Tibial nerve (tissue), 3 donors: ENCODE measurements at regions not wholly inside any gene's neighbourhood (a gene's known extent, or its start where the extent isn't known, plus 50 kb on each side); places are given as distances from the start of the nearest gene placed in this dataset.

Source experiments
- POLR2A ChIP-seq, 2 donors: fragments of 450-650 bp; IDR thresholded peaks; one replicate each; pipeline ENCODE4 v1.6.1; 2017; ENCODE audit warnings: antibody characterized with exemption in 2 of 2, mild to moderate bottlenecking in 2 of 2, moderate library complexity in 2 of 2
- TF ChIP-seq, protein P1 (sequence below), 5 experiments: fragments of 200-600 bp in 3 of 5; fragments of 450-650 bp in 2 of 5; sonication (generic) in 3 of 5; IDR thresholded peaks; one replicate each; pipeline ENCODE4 v1.5.1; 2016 to 2019; ENCODE audit warnings: antibody characterized with exemption in 5 of 5, mild to moderate bottlenecking in 3 of 5, moderate library complexity in 2 of 5

DNA sequence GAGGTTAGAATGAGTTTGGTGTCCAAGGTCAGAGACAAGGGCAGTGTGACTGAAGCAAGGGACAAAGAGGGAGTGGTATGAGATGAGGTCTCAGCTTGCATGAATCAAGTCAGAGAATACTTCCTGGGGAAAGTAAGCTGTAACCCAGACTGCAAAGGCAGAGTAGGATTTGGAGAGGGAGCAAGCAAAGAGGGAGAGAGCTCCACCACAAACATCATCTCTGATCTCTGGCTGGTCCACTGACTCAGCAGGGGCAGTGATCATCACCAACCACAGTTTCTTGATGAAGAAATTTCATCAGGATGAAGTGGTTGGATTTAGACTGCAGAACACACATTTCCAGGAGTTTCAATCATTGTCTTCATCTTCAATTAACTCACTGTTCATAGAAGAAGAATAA is 54.9 kb upstream of the HMGXB4 start:
- TF ChIP-seq POLR2A (IDR thresholded peaks at IDR 0.05), result no peak
- TF ChIP-seq, protein P1, sequence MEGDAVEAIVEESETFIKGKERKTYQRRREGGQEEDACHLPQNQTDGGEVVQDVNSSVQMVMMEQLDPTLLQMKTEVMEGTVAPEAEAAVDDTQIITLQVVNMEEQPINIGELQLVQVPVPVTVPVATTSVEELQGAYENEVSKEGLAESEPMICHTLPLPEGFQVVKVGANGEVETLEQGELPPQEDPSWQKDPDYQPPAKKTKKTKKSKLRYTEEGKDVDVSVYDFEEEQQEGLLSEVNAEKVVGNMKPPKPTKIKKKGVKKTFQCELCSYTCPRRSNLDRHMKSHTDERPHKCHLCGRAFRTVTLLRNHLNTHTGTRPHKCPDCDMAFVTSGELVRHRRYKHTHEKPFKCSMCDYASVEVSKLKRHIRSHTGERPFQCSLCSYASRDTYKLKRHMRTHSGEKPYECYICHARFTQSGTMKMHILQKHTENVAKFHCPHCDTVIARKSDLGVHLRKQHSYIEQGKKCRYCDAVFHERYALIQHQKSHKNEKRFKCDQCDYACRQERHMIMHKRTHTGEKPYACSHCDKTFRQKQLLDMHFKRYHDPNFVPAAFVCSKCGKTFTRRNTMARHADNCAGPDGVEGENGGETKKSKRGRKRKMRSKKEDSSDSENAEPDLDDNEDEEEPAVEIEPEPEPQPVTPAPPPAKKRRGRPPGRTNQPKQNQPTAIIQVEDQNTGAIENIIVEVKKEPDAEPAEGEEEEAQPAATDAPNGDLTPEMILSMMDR (IDR thresholded peaks at IDR 0.05), result no peak
